Limb (tissue), 2 donors: ENCODE measurements at regions not wholly inside any gene's neighbourhood (a gene's known extent, or its start where the extent isn't known, plus 50 kb on each side); places are given as distances from the start of the nearest gene placed in this dataset.
"Not testable (repeated sequence)": the region's sequence is repeated elsewhere in the genome, so short reads cannot be mapped to it uniquely, and the experiment has no call there.

Experiments used
- DNase-seq, 2 donors: peaks; one replicate each; pipeline ENCODE4 v3.0.0-alpha.2; 2016; ENCODE audit errors: extremely low spot score in 2 of 2

- no peak for DNase-seq
Measured at GRCh38 chr12:74595696-74596095, 58.1 kb downstream of the ATXN7L3B start.

GRCh38 chr12:74598819-74599218 is 61.2 kb downstream of the ATXN7L3B start:
- no peak for DNase-seq

GRCh38 chr12:74599932-74600331 is 62.3 kb downstream of the ATXN7L3B start:
- DNase-seq = no peak

GRCh38 chr12:74600817-74601216 is 63.2 kb downstream of the ATXN7L3B start:
- DNase-seq = not testable (repeated sequence)

GRCh38 chr12:74602881-74603672 is 65.4 kb downstream of the ATXN7L3B start:
- no peak for DNase-seq

GRCh38 chr12:74608231-74608775 is 70.7 kb downstream of the ATXN7L3B start:
- DNase-seq = no peak

GRCh38 chr12:74610711-74611110 is 73.1 kb downstream of the ATXN7L3B start:
- DNase-seq = no peak

GRCh38 chr12:74614426-74614825 is 76.8 kb downstream of the ATXN7L3B start:
- DNase-seq = no peak

GRCh38 chr12:74619084-74619483 is 81.4 kb downstream of the ATXN7L3B start:
- DNase-seq = no peak

- no peak for DNase-seq
Measured at GRCh38 chr12:74619884-74620283, 82.2 kb downstream of the ATXN7L3B start.

GRCh38 chr12:74620921-74621320 is 83.3 kb downstream of the ATXN7L3B start:
- no peak for DNase-seq

- no peak for DNase-seq
Measured at GRCh38 chr12:74624201-74624600, 86.6 kb downstream of the ATXN7L3B start.

GRCh38 chr12:74626397-74626796 is 88.8 kb downstream of the ATXN7L3B start:
- no peak for DNase-seq

GRCh38 chr12:74641262-74641661 is 103.6 kb downstream of the ATXN7L3B start:
- DNase-seq = no peak

- DNase-seq = no peak
Measured at GRCh38 chr12:74641694-74642093, 104.1 kb downstream of the ATXN7L3B start.

GRCh38 chr12:74644681-74645080 is 107.0 kb downstream of the ATXN7L3B start:
- DNase-seq = no peak

- peak in 1 of 2 donors; percentile 28 for DNase-seq
Measured at GRCh38 chr12:74646831-74647230, 109.2 kb downstream of the ATXN7L3B start.

GRCh38 chr12:74647256-74647655 is 109.6 kb downstream of the ATXN7L3B start:
- no peak for DNase-seq

- no peak for DNase-seq
Measured at GRCh38 chr12:74656251-74656650, 118.6 kb downstream of the ATXN7L3B start.

- no peak for DNase-seq
Measured at GRCh38 chr12:74660442-74660841, 122.8 kb downstream of the ATXN7L3B start.

- DNase-seq = no peak
Measured at GRCh38 chr12:74663958-74664357, 126.3 kb downstream of the ATXN7L3B start.

GRCh38 chr12:74665690-74666089 is 128.1 kb downstream of the ATXN7L3B start:
- DNase-seq = no peak

- no peak for DNase-seq
Measured at GRCh38 chr12:74671421-74671820, 133.8 kb downstream of the ATXN7L3B start.
